CD4-positive, alpha-beta T cell treated with Interferon gamma for 1 hour (primary cell): ENCODE measurements at regions not wholly inside any gene's neighbourhood (a gene's known extent, or its start where the extent isn't known, plus 50 kb on each side); places are given as distances from the start of the nearest gene placed in this dataset.
"Not testable (repeated sequence)": the region's sequence is repeated elsewhere in the genome, so short reads cannot be mapped to it uniquely, and the experiment has no call there.

ENCODE experiments used
- DNase-seq: peaks from one replicate; pipeline ENCODE4 v3.0.0-alpha.2; 2020

- no peak for DNase-seq
These were observed 406.0 kb downstream of the BCOR start for GRCh38 chrX:39691724-39692123.

- DNase-seq = no peak
These were observed 405.0 kb downstream of the BCOR start for GRCh38 chrX:39692796-39693195.

GRCh38 chrX:39693298-39693697, 404.5 kb downstream of the BCOR start:
- no peak for DNase-seq

GRCh38 chrX:39702636-39703035, 395.1 kb downstream of the BCOR start:
- not testable (repeated sequence) for DNase-seq

- DNase-seq = no peak
These were observed 394.5 kb downstream of the BCOR start for GRCh38 chrX:39703307-39703706.

- no peak for DNase-seq
These were observed 393.2 kb downstream of the BCOR start for GRCh38 chrX:39704590-39704989.

- no peak for DNase-seq
These were observed 392.5 kb downstream of the BCOR start for GRCh38 chrX:39705290-39705689.

GRCh38 chrX:39709364-39709763, 388.4 kb downstream of the BCOR start:
- DNase-seq = no peak

GRCh38 chrX:39709812-39710211, 387.9 kb downstream of the BCOR start:
- no peak for DNase-seq

- no peak for DNase-seq
These were observed 387.0 kb downstream of the BCOR start for GRCh38 chrX:39710776-39711175.

GRCh38 chrX:39714471-39714870, 383.3 kb downstream of the BCOR start:
- no peak for DNase-seq

- DNase-seq = no peak
These were observed 381.4 kb downstream of the BCOR start for GRCh38 chrX:39716401-39716800.

GRCh38 chrX:39716802-39717540, 380.8 kb downstream of the BCOR start:
- no peak for DNase-seq

GRCh38 chrX:39718981-39719380, 378.8 kb downstream of the BCOR start:
- no peak for DNase-seq

- DNase-seq = no peak
These were observed 376.8 kb downstream of the BCOR start for GRCh38 chrX:39720945-39721344.

GRCh38 chrX:39721566-39722279, 376.0 kb downstream of the BCOR start:
- no peak for DNase-seq

GRCh38 chrX:39724544-39724943, 373.2 kb downstream of the BCOR start:
- DNase-seq = no peak

GRCh38 chrX:39725114-39725513, 372.6 kb downstream of the BCOR start:
- DNase-seq = no peak

- no peak for DNase-seq
These were observed 371.7 kb downstream of the BCOR start for GRCh38 chrX:39725928-39726619.

GRCh38 chrX:39726771-39727170, 371.0 kb downstream of the BCOR start:
- no peak for DNase-seq

- DNase-seq = no peak
These were observed 369.7 kb downstream of the BCOR start for GRCh38 chrX:39728025-39728424.

GRCh38 chrX:39728852-39729598, 368.7 kb downstream of the BCOR start:
- no peak for DNase-seq

GRCh38 chrX:39729981-39730661, 367.6 kb downstream of the BCOR start:
- DNase-seq = no peak
